ENCODE measurements at regions not wholly inside any gene's neighbourhood (a gene's known extent, or its start where the extent isn't known, plus 50 kb on each side); places are given as distances from the start of the nearest gene placed in this dataset.

DNA sequence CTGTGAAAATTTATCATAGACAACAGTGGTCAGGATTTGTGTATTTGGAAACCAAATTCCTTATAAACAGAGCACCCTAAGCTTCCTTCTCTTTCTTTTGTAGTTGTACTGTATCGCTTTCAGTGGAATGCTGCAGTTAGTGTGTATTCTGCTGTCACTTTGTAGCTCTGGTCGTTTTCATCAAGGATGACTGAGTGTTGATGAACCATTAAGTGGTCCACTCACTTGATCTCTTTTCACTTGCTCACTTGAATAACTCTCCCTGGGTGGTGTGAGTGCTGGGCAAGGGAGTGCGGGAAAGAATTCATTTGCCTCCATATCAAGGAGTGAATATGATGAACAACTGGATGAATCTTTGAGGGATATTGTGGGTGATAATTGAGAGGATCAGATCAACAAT, 1225.7 kb upstream of the WWC1 start:
- H3K4me3 ChIP-seq (ENCODE audit: low read depth, low read length), result no peak overlapping the region
- TF ChIP-seq MAX (IDR thresholded peaks at IDR 0.05; ENCODE audit: low read depth, low read length) (no peak), MYC (IDR thresholded peaks at IDR 0.05; ENCODE audit: low read depth, low read length) (no peak), POLR2A (IDR thresholded peaks at IDR 0.05; ENCODE audit: extremely low read depth, insufficient read length) (no peak)
- TF ChIP-seq, protein P1, sequence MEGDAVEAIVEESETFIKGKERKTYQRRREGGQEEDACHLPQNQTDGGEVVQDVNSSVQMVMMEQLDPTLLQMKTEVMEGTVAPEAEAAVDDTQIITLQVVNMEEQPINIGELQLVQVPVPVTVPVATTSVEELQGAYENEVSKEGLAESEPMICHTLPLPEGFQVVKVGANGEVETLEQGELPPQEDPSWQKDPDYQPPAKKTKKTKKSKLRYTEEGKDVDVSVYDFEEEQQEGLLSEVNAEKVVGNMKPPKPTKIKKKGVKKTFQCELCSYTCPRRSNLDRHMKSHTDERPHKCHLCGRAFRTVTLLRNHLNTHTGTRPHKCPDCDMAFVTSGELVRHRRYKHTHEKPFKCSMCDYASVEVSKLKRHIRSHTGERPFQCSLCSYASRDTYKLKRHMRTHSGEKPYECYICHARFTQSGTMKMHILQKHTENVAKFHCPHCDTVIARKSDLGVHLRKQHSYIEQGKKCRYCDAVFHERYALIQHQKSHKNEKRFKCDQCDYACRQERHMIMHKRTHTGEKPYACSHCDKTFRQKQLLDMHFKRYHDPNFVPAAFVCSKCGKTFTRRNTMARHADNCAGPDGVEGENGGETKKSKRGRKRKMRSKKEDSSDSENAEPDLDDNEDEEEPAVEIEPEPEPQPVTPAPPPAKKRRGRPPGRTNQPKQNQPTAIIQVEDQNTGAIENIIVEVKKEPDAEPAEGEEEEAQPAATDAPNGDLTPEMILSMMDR (IDR thresholded peaks at IDR 0.05; ENCODE audit: low read depth, low read length), result no peak
- no peak for DNase-seq (ENCODE audit: low read depth)

DNA sequence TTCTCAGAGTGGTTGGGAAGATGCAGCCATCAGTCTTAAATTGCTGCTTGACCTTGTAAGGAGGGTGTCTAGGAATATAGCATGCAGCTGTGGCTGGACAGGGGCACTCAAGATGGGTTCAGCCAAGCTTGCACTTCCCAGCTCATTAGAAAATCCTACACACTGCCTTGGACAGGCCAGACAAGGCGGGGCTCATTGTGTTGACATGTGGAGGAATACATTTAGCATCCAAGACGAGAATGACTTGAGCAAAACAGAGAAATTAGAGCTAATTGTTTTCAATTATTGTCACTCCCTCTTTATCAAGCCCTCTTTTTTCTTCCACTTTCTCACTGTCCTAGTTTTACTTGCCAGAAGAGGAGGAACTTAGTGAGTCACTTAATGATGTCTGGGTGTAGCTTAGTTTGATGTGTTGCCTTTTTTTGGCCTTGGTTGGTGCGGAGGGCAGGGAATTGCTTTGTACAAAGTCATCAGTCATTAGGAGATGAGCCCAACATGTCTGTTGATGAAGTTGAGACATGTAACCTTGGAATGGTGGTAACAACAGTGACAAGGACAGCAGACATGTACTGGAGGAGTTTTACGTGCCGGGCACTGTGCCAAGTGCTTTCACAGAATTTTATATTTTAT, 1219.3 kb upstream of the WWC1 start:
- no peak overlapping the region for H3K4me3 ChIP-seq (ENCODE audit: low read depth, low read length)
- DNase-seq (ENCODE audit: low read depth), result no peak
- TF ChIP-seq, protein P1 (IDR thresholded peaks at IDR 0.05; ENCODE audit: low read depth, low read length), result no peak
- TF ChIP-seq POLR2A (IDR thresholded peaks at IDR 0.05; ENCODE audit: extremely low read depth, insufficient read length) (no peak), MYC (IDR thresholded peaks at IDR 0.05; ENCODE audit: low read depth, low read length) (no peak), MAX (IDR thresholded peaks at IDR 0.05; ENCODE audit: low read depth, low read length) (no peak)

- no peak overlapping the region for H3K4me3 ChIP-seq (ENCODE audit: low read depth, low read length)
- no peak for DNase-seq (ENCODE audit: low read depth)
- TF ChIP-seq MAX (IDR thresholded peaks at IDR 0.05; ENCODE audit: low read depth, low read length), result no peak
- no peak for TF ChIP-seq POLR2A (IDR thresholded peaks at IDR 0.05; ENCODE audit: extremely low read depth, insufficient read length)
- no peak for TF ChIP-seq MYC (IDR thresholded peaks at IDR 0.05; ENCODE audit: low read depth, low read length)
- TF ChIP-seq, protein P1 (IDR thresholded peaks at IDR 0.05; ENCODE audit: low read depth, low read length), result no peak
Observed at GRCh38 chr5:167081561-167081960, 1209.9 kb upstream of the WWC1 start.

DNA sequence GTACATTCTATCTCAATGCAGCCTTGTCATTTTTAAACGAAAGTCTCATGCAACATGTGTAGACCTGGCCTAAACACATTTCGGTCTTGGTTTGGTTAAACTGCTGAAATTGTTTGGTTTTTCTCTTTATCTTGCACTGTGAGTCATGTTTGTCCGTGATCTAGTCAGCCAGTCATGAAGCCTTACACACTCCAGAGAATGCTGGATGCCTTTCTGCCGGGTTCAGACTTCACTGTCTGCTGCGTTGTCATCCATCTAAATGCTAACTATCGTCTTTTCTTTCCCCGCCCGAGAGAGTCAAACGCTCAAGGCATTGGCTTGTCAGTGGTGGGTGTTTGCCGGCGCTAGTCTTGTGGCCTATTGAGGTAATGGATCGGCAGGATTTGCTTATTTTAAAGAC, 1194.6 kb upstream of the WWC1 start:
- no peak overlapping the region for H3K4me3 ChIP-seq (ENCODE audit: low read depth, low read length)
- no peak for DNase-seq (ENCODE audit: low read depth)
- no peak for TF ChIP-seq MYC (IDR thresholded peaks at IDR 0.05; ENCODE audit: low read depth, low read length)
- TF ChIP-seq POLR2A (IDR thresholded peaks at IDR 0.05; ENCODE audit: extremely low read depth, insufficient read length), result no peak
- TF ChIP-seq MAX (IDR thresholded peaks at IDR 0.05; ENCODE audit: low read depth, low read length), result no peak
- TF ChIP-seq, protein P1 (IDR thresholded peaks at IDR 0.05; ENCODE audit: low read depth, low read length), result no peak

DNA sequence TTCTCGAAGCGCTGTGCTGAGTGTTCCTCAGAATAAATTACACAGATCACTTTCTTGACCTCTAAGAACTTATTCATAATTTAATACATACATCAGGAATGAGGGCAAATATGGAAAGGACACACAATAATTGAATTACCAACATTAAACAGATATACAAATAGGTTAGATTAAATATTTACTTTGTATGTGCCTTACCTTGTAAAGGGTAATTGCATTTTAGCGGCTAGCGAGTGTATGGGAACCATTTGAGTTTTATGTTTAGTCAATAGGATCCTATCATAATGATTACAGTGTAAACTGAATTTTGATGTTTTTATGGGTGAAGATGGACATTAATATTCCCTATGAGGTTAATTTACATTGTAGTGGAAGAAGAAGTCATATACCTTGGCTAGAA, 1187.1 kb upstream of the WWC1 start:
- TF ChIP-seq, protein P1 (IDR thresholded peaks at IDR 0.05; ENCODE audit: low read depth, low read length), result no peak
- TF ChIP-seq MYC (IDR thresholded peaks at IDR 0.05; ENCODE audit: low read depth, low read length) (no peak), POLR2A (IDR thresholded peaks at IDR 0.05; ENCODE audit: extremely low read depth, insufficient read length) (no peak), MAX (IDR thresholded peaks at IDR 0.05; ENCODE audit: low read depth, low read length) (no peak)
- no peak for DNase-seq (ENCODE audit: low read depth)
- no peak overlapping the region for H3K4me3 ChIP-seq (ENCODE audit: low read depth, low read length)

All from NB4 (cell line).